Pancreas (tissue), 10 donors: ENCODE measurements at regions not wholly inside any gene's neighbourhood (a gene's known extent, or its start where the extent isn't known, plus 50 kb on each side); places are given as distances from the start of the nearest gene placed in this dataset.

Experiments
- ATAC-seq, 4 donors: fragments of 200-7000 bp; cut with Tn5 transposase; one replicate each; pipeline versions ENCODE4 v1.8.0 to v1.9.1; 2020; ENCODE audit warnings: mild to moderate bottlenecking in 4 of 4, moderate library complexity in 4 of 4
- DNase-seq, 6 donors: peaks; one replicate each; pipeline ENCODE4 v3.0.0-alpha.2; 2020
- FAIRE-seq: peaks from 2 replicates; lab custom pipeline; 2012; peaks lifted over from hg19 to GRCh38; lab: Jason Lieb, UNC
- H3K27ac ChIP-seq, 4 donors: fragments of 200-600 bp; sonication (generic); 1 replicate in 3 of 4; 2 replicates in 1 of 4; pipeline versions ENCODE4 v1.5.0 to v1.8.0; 2020
- H3K27me3 ChIP-seq, 4 donors: fragments of 200-600 bp; one replicate each; pipeline ENCODE4 v1.8.0; 2021
- H3K36me3 ChIP-seq, 3 donors: fragments of 200-600 bp; sonication (generic) in 1 of 3; one replicate each; pipeline versions ENCODE4 v1.5.0 to v1.8.0; 2020 to 2021
- H3K4me1 ChIP-seq, 3 donors: fragments of 200-600 bp; one replicate each; pipeline ENCODE4 v1.8.0; 2021
- H3K4me3 ChIP-seq, 4 donors: fragments of 200-600 bp; sonication (generic) in 2 of 4; one replicate each; pipeline versions ENCODE4 v1.5.0 to v1.8.0; 2020 to 2021
- H3K9me3 ChIP-seq, 4 donors: fragments of 200-600 bp; one replicate each; pipeline ENCODE4 v1.8.0; 2021
- WGBS, 2 donors: extraction: QIAGEN DNeasy Blood & Tissue Kit; methylation state at CpG; one replicate each; pipeline ENCODE4 v1.1.7; 2013; 5-methylcytosine and 5-hydroxymethylcytosine counted together
- intact Hi-C, 3 donors: fragments of 100-400 bp; cut with DNase I; formaldehyde crosslinking; loops; one replicate each; pipeline versions ENCODE4 v1.11.1 to v1.14.2; 2022
- TF ChIP-seq, protein P1 (sequence below), 4 donors: fragments of 200-600 bp; sonication (generic) in 3 of 4; IDR thresholded peaks; one replicate each; pipeline versions ENCODE4 v1.5.0 to v1.8.0; 2021; ENCODE audit warnings: antibody characterized with exemption in 4 of 4
- donor health status: healthy with polysubstance abuse.
- donor health status: DM: no; HTN: no; CAD: no; lungs with moderate emphysema.
- donor health status: DM: no; HTN: no; CAD: no.
- donor health status: control.
- donor health status: control.
- donor health status: Bipolar disorder and iron deficiency.
- donor health status: DM: yes; HTN: yes; CAD: no.
- donor health status: DM: no; HTN: no; CAD: no.
- donor health status: DM: no; HTN: no; CAD: no.
- donor health status: DM: yes; HTN: yes; CAD: no.

DNA sequence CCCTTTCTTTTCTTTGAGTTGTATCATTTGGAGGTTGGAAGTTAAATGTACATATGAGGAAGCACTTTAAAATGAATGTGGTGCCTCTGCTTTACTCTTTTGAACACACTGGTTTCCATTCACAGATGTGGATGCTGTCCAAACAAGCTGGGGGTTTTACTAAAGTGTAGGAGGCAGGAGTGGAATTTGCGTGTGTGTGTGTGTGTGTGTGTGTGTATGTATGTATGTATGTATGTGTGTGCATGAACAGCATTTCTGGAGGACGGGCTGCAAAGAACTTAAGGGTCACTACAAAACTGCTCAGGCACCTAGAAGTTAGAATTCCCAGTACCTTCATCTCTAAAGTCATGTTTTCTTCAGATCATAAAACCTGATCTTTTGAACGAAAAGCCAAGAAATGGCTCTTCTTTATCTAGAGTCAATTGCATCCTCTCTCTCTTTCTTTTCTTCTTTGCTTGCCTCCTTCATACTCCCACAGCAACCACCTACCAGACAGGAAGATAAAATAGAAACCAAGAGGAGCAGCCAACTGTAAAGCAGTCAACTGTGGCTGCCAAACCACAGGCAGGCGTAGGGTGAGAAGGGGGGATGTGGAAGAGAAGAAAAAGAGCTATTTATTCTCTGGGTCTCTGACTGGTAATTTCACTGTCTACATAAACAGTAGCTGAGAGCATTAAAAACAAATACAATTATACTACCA, 177.0 kb upstream of the RASGEF1B start:
- no peaks in the 10 kb centered on the region for H3K27me3 ChIP-seq
- WGBS, 2 donors: 58 to 64% methylated on average over 4 of the region's 4 CpGs
- H3K9me3 ChIP-seq: no peaks in the 10 kb centered on the region
- no peak for FAIRE-seq
- TF ChIP-seq, protein P1, sequence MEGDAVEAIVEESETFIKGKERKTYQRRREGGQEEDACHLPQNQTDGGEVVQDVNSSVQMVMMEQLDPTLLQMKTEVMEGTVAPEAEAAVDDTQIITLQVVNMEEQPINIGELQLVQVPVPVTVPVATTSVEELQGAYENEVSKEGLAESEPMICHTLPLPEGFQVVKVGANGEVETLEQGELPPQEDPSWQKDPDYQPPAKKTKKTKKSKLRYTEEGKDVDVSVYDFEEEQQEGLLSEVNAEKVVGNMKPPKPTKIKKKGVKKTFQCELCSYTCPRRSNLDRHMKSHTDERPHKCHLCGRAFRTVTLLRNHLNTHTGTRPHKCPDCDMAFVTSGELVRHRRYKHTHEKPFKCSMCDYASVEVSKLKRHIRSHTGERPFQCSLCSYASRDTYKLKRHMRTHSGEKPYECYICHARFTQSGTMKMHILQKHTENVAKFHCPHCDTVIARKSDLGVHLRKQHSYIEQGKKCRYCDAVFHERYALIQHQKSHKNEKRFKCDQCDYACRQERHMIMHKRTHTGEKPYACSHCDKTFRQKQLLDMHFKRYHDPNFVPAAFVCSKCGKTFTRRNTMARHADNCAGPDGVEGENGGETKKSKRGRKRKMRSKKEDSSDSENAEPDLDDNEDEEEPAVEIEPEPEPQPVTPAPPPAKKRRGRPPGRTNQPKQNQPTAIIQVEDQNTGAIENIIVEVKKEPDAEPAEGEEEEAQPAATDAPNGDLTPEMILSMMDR (IDR thresholded peaks at IDR 0.05): no peak
- no peak overlapping the region for H3K27ac ChIP-seq
- no peaks in the 10 kb centered on the region for H3K4me1 ChIP-seq
- no peak overlapping the region for H3K4me3 ChIP-seq
- DNase-seq: no peak
- peak in 1 of 4 donors; percentile 45 for ATAC-seq
- intact Hi-C loops: no loop called here
- no peaks in the 10 kb centered on the region for H3K36me3 ChIP-seq

DNA sequence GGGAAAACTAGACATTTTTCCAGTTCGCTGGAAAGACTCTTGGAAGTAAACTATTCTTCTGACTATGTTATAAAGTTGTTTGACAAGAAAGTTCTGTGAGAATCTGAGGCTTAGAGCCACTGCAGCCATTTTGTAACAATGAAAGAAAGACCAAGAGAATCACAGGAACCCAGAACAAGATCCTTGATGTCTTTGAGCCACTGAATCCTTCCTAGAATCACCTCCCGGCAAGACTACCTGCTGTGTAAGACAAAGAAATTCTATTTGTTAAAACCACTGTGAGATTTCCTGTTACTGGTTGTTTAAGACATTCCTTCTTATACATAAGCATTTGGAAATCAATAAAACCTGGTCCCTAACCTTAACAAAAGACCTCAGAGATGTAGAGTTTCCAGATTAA, 175.7 kb upstream of the RASGEF1B start:
- H3K27ac ChIP-seq: no peak overlapping the region
- intact Hi-C loops: no loop called here
- no peak overlapping the region for H3K4me3 ChIP-seq
- TF ChIP-seq, protein P1 (IDR thresholded peaks at IDR 0.05): no peak
- no peaks in the 10 kb centered on the region for H3K4me1 ChIP-seq
- DNase-seq (no peak), ATAC-seq (no peak), FAIRE-seq (no peak)
- 75 to 76% methylated on average over 2 of the region's 2 CpGs for WGBS, 2 donors
- H3K9me3 ChIP-seq: no peaks in the 10 kb centered on the region
- H3K27me3 ChIP-seq: no peaks in the 10 kb centered on the region
- H3K36me3 ChIP-seq: no peaks in the 10 kb centered on the region

DNA sequence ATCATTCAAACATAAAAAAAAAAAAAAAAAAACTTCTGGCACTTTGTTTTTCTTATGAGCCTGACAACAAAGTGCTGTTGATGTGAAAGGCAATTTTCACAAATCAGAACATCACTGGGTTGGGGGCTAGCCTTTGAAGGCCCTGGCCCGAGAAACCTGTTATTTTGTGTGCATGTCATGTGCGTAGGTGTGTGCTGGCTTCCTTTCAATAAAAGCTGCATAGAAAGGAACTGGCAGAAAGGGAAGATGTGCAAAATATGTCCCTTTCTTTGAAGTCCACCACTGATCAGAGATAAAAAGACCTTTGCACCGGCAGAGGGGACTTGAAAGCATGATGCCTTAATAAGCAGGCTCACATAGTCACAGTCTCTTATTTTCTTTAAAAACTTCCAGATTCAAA, 170.8 kb upstream of the RASGEF1B start:
- FAIRE-seq (no peak), ATAC-seq (no peak), DNase-seq (no peak)
- Histone ChIP-seq H3K9me3 (no peaks in the 10 kb centered on the region), H3K4me3 (no peak overlapping the region), H3K27ac (no peak overlapping the region), H3K4me1 (no peaks in the 10 kb centered on the region), H3K27me3 (no peaks in the 10 kb centered on the region), H3K36me3 (no peaks in the 10 kb centered on the region)
- TF ChIP-seq, protein P1 (IDR thresholded peaks at IDR 0.05): no peak
- WGBS, 2 donors: 59 to 67% methylated on average over 3 of the region's 3 CpGs
- intact Hi-C loops: no loop called here

DNA sequence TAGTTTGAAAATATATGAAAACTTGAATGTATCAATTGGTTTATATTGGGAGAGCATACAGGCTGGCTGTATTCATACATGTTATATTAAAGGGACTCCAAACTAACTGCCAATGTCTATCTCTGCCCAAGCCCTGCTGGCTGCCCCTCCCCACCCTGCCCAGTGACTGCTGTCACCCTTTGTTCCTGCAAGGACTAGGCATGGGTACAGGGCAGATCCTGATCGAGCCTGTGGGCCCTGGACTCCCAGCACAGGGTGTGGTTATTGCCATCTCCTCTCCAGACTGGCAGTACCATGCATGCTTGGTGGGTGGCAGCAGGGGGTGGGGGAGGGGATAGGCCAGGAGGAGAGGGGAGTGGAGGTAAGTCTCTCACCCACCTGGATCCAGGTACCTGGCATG, 167.5 kb upstream of the RASGEF1B start:
- H3K9me3 ChIP-seq: no peaks in the 10 kb centered on the region
- no peaks in the 10 kb centered on the region for H3K36me3 ChIP-seq
- FAIRE-seq: no peak
- no peak overlapping the region for H3K27ac ChIP-seq
- no peaks in the 10 kb centered on the region for H3K27me3 ChIP-seq
- no peak overlapping the region for H3K4me3 ChIP-seq
- intact Hi-C loops: no loop called here
- DNase-seq: peak in 1 of 6 donors; percentile 30
- 88 to 100% methylated on average over 1 of the region's 1 CpG for WGBS, 2 donors
- peaks cover 0 to 9% (median 0%) of the 10 kb centered on the region in 3 donors for H3K4me1 ChIP-seq
- no peak for ATAC-seq
- TF ChIP-seq, protein P1 (IDR thresholded peaks at IDR 0.05): no peak

DNA sequence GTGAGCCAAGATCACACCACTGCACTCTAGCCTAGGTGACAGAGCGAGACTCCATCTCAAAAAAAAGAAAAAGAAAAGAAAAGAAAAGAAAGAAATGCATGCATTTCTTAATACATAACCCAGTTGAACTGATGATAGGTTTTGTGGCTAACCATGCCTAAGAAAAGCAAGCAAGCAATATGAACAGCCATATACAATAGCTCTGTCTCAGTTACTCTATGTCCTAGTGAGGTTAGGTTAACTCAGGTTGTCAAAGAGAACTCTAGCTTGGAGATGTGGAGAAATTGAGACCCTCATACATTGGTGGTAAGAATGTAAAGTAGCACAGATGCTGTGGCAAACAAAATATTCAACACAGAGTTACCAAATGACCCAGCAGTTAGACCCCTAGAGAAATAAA, 167.0 kb upstream of the RASGEF1B start:
- whole genome bisulfite sequencing, 2 donors: 91 to 100% methylated on average over 1 of the region's 1 CpG
- DNase-seq: no peak
- Histone ChIP-seq H3K36me3 (no peaks in the 10 kb centered on the region), H3K27me3 (no peaks in the 10 kb centered on the region), H3K27ac (no peak overlapping the region), H3K4me1 (peaks cover 0 to 9% (median 0%) of the 10 kb centered on the region in 3 donors), H3K9me3 (no peaks in the 10 kb centered on the region), H3K4me3 (no peak overlapping the region)
- no peak for FAIRE-seq
- no peak for ATAC-seq
- intact Hi-C loops: no loop called here
- TF ChIP-seq, protein P1 (IDR thresholded peaks at IDR 0.05): no peak
